ENCODE measurements at regions not wholly inside any gene's neighbourhood (a gene's known extent, or its start where the extent isn't known, plus 50 kb on each side); places are given as distances from the start of the nearest gene placed in this dataset.

- Mint-ChIP-seq H3K27me3 (no peaks in the 10 kb centered on the region), H3K4me3 (no peak overlapping the region), H3K36me3 (no peaks in the 10 kb centered on the region), H3K9me3 (peaks cover 0 to 6% (median 0%) of the 10 kb centered on the region in 9 donors), H3K4me1 (no peaks in the 10 kb centered on the region), H3K27ac (no peak overlapping the region)
- ATAC-seq (no peak), DNase-seq (no peak)
- POLR2A ChIA-PET, result no interaction called here
These were observed 302.8 kb upstream of the GOLIM4 start for GRCh38 chr3:168398371-168399025.

- H3K9me3 Mint-ChIP-seq, result peaks cover 0 to 15% (median 0%) of the 10 kb centered on the region in 9 donors
- no peak for DNase-seq
- no peak for ATAC-seq
- H3K27me3 Mint-ChIP-seq, result no peaks in the 10 kb centered on the region
- H3K4me3 Mint-ChIP-seq, result no peak overlapping the region
- no peaks in the 10 kb centered on the region for H3K4me1 Mint-ChIP-seq
- no peak overlapping the region for H3K27ac Mint-ChIP-seq
- POLR2A ChIA-PET, result no interaction called here
- H3K36me3 Mint-ChIP-seq, result no peaks in the 10 kb centered on the region
These were observed 301.1 kb upstream of the GOLIM4 start for GRCh38 chr3:168396861-168397260.

- ATAC-seq, result no peak
- no peaks in the 10 kb centered on the region for H3K27me3 Mint-ChIP-seq
- no peak overlapping the region for H3K4me3 Mint-ChIP-seq
- H3K4me1 Mint-ChIP-seq, result no peaks in the 10 kb centered on the region
- POLR2A ChIA-PET, result no interaction called here
- no peaks in the 10 kb centered on the region for H3K36me3 Mint-ChIP-seq
- DNase-seq, result no peak
- no peak overlapping the region for H3K27ac Mint-ChIP-seq
- H3K9me3 Mint-ChIP-seq, result peaks cover 0 to 15% (median 0%) of the 10 kb centered on the region in 9 donors
These were observed 299.8 kb upstream of the GOLIM4 start for GRCh38 chr3:168395551-168395950.

GRCh38 chr3:168394439-168394838, 298.7 kb upstream of the GOLIM4 start:
- no peak for ATAC-seq
- no peaks in the 10 kb centered on the region for H3K4me1 Mint-ChIP-seq
- H3K9me3 Mint-ChIP-seq, result peaks cover 0 to 25% (median 0%) of the 10 kb centered on the region in 9 donors
- H3K27me3 Mint-ChIP-seq, result no peaks in the 10 kb centered on the region
- no peak overlapping the region for H3K27ac Mint-ChIP-seq
- H3K36me3 Mint-ChIP-seq, result no peaks in the 10 kb centered on the region
- POLR2A ChIA-PET, result no interaction called here
- no peak for DNase-seq
- no peak overlapping the region for H3K4me3 Mint-ChIP-seq

- DNase-seq (no peak), ATAC-seq (no peak)
- POLR2A ChIA-PET, result no interaction called here
- H3K9me3 Mint-ChIP-seq, result peaks cover 5 to 38% (median 21%) of the 10 kb centered on the region in 9 donors
- H3K27me3 Mint-ChIP-seq, result peaks cover 0 to 4% (median 0%) of the 10 kb centered on the region in 5 donors
- H3K4me1 Mint-ChIP-seq, result no peaks in the 10 kb centered on the region
- no peak overlapping the region for H3K4me3 Mint-ChIP-seq
- H3K27ac Mint-ChIP-seq, result no peak overlapping the region
- H3K36me3 Mint-ChIP-seq, result peaks cover 0 to 8% (median 0%) of the 10 kb centered on the region in 3 donors
These were observed 290.6 kb upstream of the GOLIM4 start for GRCh38 chr3:168386301-168386700.

- no peak for DNase-seq
- Mint-ChIP-seq H3K27ac (no peak overlapping the region), H3K4me1 (no peaks in the 10 kb centered on the region)
These were observed 289.3 kb upstream of the GOLIM4 start for GRCh38 chr3:168384990-168385389.

GRCh38 chr3:168383573-168383972, 287.8 kb upstream of the GOLIM4 start:
- Mint-ChIP-seq H3K36me3 (peaks cover 0 to 8% (median 0%) of the 10 kb centered on the region in 3 donors), H3K4me1 (no peaks in the 10 kb centered on the region), H3K27me3 (peaks cover 0 to 4% (median 0%) of the 10 kb centered on the region in 5 donors), H3K27ac (no peak overlapping the region), H3K4me3 (no peak overlapping the region), H3K9me3 (peaks cover 5 to 39% (median 17%) of the 10 kb centered on the region in 9 donors)
- no peak for ATAC-seq
- POLR2A ChIA-PET, result no interaction called here
- DNase-seq, result no peak

More at GRCh38 chr3:168384990-168385389, 289.3 kb upstream of the GOLIM4 start:
- POLR2A ChIA-PET, result no interaction called here
- H3K27me3 Mint-ChIP-seq, result peaks cover 0 to 4% (median 0%) of the 10 kb centered on the region in 5 donors
- H3K4me3 Mint-ChIP-seq, result no peak overlapping the region
- ATAC-seq, result no peak
- H3K36me3 Mint-ChIP-seq, result peaks cover 0 to 8% (median 0%) of the 10 kb centered on the region in 3 donors
- peaks cover 6 to 42% (median 18%) of the 10 kb centered on the region in 9 donors for H3K9me3 Mint-ChIP-seq

GRCh38 chr3:168371846-168372245, 276.1 kb upstream of the GOLIM4 start:
- POLR2A ChIA-PET, result no interaction called here
- peaks cover 0 to 2% (median 0%) of the 10 kb centered on the region in 9 donors for H3K9me3 Mint-ChIP-seq
- H3K4me1 Mint-ChIP-seq, result no peaks in the 10 kb centered on the region
- no peak overlapping the region for H3K27ac Mint-ChIP-seq
- ATAC-seq (no peak), DNase-seq (no peak)
- H3K36me3 Mint-ChIP-seq, result no peaks in the 10 kb centered on the region
- H3K4me3 Mint-ChIP-seq, result no peak overlapping the region
- H3K27me3 Mint-ChIP-seq, result no peaks in the 10 kb centered on the region

- H3K4me3 Mint-ChIP-seq, result no peak overlapping the region
- DNase-seq (no peak), ATAC-seq (no peak)
- no peaks in the 10 kb centered on the region for H3K4me1 Mint-ChIP-seq
- H3K36me3 Mint-ChIP-seq, result no peaks in the 10 kb centered on the region
- H3K9me3 Mint-ChIP-seq, result peaks cover 0 to 2% (median 0%) of the 10 kb centered on the region in 9 donors
- POLR2A ChIA-PET, result no interaction called here
- H3K27me3 Mint-ChIP-seq, result no peaks in the 10 kb centered on the region
- H3K27ac Mint-ChIP-seq, result no peak overlapping the region
These were observed 269.2 kb upstream of the GOLIM4 start for GRCh38 chr3:168364967-168365366.

- DNase-seq (no peak), ATAC-seq (no peak)
- Mint-ChIP-seq H3K4me1 (no peaks in the 10 kb centered on the region), H3K4me3 (no peak overlapping the region), H3K27me3 (no peaks in the 10 kb centered on the region), H3K36me3 (no peaks in the 10 kb centered on the region), H3K27ac (no peak overlapping the region), H3K9me3 (peaks cover 0 to 2% (median 0%) of the 10 kb centered on the region in 9 donors)
- POLR2A ChIA-PET, result no interaction called here
These were observed 267.0 kb upstream of the GOLIM4 start for GRCh38 chr3:168362661-168363247.

GRCh38 chr3:168362156-168362555, 266.4 kb upstream of the GOLIM4 start:
- Mint-ChIP-seq H3K27me3 (no peaks in the 10 kb centered on the region), H3K9me3 (peaks cover 0 to 2% (median 0%) of the 10 kb centered on the region in 9 donors), H3K4me3 (no peak overlapping the region), H3K27ac (no peak overlapping the region), H3K4me1 (no peaks in the 10 kb centered on the region), H3K36me3 (no peaks in the 10 kb centered on the region)
- POLR2A ChIA-PET, result no interaction called here
- ATAC-seq, result no peak
- no peak for DNase-seq

GRCh38 chr3:168360993-168361392, 265.3 kb upstream of the GOLIM4 start:
- H3K27me3 Mint-ChIP-seq, result no peaks in the 10 kb centered on the region
- H3K36me3 Mint-ChIP-seq, result no peaks in the 10 kb centered on the region
- DNase-seq (no peak), ATAC-seq (no peak)
- H3K27ac Mint-ChIP-seq, result no peak overlapping the region
- POLR2A ChIA-PET, result no interaction called here
- H3K4me3 Mint-ChIP-seq, result no peak overlapping the region
- H3K4me1 Mint-ChIP-seq, result no peaks in the 10 kb centered on the region
- H3K9me3 Mint-ChIP-seq, result no peaks in the 10 kb centered on the region

GRCh38 chr3:168342946-168343850, 247.5 kb upstream of the GOLIM4 start:
- ATAC-seq, result no peak
- Mint-ChIP-seq H3K27ac (no peak overlapping the region), H3K4me1 (no peaks in the 10 kb centered on the region), H3K4me3 (no peak overlapping the region), H3K27me3 (peaks cover 0 to 3% (median 0%) of the 10 kb centered on the region in 5 donors), H3K9me3 (peaks cover 0 to 8% (median 2%) of the 10 kb centered on the region in 9 donors), H3K36me3 (no peaks in the 10 kb centered on the region)
- no peak for DNase-seq
- POLR2A ChIA-PET, result no interaction called here
